PC-9 (cell line): ENCODE measurements at regions not wholly inside any gene's neighbourhood (a gene's known extent, or its start where the extent isn't known, plus 50 kb on each side); places are given as distances from the start of the nearest gene placed in this dataset.

Experiments
- BruUV-seq: library from RNA; stranded (reverse); fragments of 400-500 nt; replicated peaks from 2 replicates; lab custom pipeline; 2021; lab: Mats Ljungman, UMichigan
- CTCF ChIA-PET: fragments of 300-600 bp; sonication (Branson Sonifier 250); formaldehyde crosslinking; loops from one replicate; lab custom pipeline; 2022; ENCODE audit warnings: antibody characterized with exemption; lab: Charles Lee
- POLR2A ChIA-PET: fragments of 300-600 bp; sonication (Branson Sonifier 250); formaldehyde crosslinking; loops from one replicate; lab custom pipeline; 2022; ENCODE audit warnings: antibody characterized with exemption; ENCODE audit not compliant: unreplicated experiment; lab: Charles Lee
- DNase-seq, 2 experiments: peaks; one replicate each; pipeline versions ENCODE4 v3.0.0 to v3.0.0-alpha.2; 2015 to 2022; ENCODE audit warnings: mixed read lengths in 1 of 2
- H2AFZ ChIP-seq: fragments of 200-600 bp; sonication (generic); 2 replicates; pipeline ENCODE4 v1.8.1; 2017; ENCODE audit warnings: antibody characterized with exemption
- H3F3A ChIP-seq: fragments of 200-600 bp; sonication (generic); 2 replicates; pipeline ENCODE4 v1.8.1; 2017; ENCODE audit warnings: antibody characterized with exemption, mild to moderate bottlenecking, low read depth; ENCODE audit not compliant: insufficient read depth
- H3K27ac ChIP-seq: fragments of 200-600 bp; sonication (generic); 2 replicates; pipeline ENCODE4 v1.6.1; 2016; ENCODE audit warnings: mixed run types
- H3K27me3 ChIP-seq: fragments of 200-600 bp; sonication (generic); 2 replicates; pipeline ENCODE4 v1.6.1; 2016; ENCODE audit warnings: low read depth, mixed run types; ENCODE audit not compliant: insufficient read depth
- H3K36me3 ChIP-seq: fragments of 200-600 bp; sonication (generic); 2 replicates; pipeline ENCODE4 v1.6.1; 2016; ENCODE audit warnings: low read depth, mixed run types
- H3K4me1 ChIP-seq: fragments of 200-600 bp; sonication (generic); replicated peaks from 2 replicates; pipeline ENCODE4 v1.6.1; 2016; ENCODE audit warnings: mixed run types; ENCODE audit not compliant: insufficient read depth
- H3K4me2 ChIP-seq: fragments of 200-600 bp; sonication (generic); 2 replicates; pipeline ENCODE4 v1.6.1; 2017; ENCODE audit warnings: mixed run types
- H3K4me3 ChIP-seq: fragments of 200-600 bp; sonication (generic); 2 replicates; pipeline ENCODE4 v1.6.1; 2016; ENCODE audit warnings: mixed run types
- H3K79me2 ChIP-seq: fragments of 200-600 bp; sonication (generic); 2 replicates; pipeline ENCODE4 v1.6.1; 2017; ENCODE audit warnings: low read depth, mixed run types
- H3K9me2 ChIP-seq: fragments of 200-600 bp; sonication (generic); 2 replicates; pipeline ENCODE4 v1.8.1; 2017; ENCODE audit warnings: mild to moderate bottlenecking; ENCODE audit not compliant: insufficient read depth
- H3K9me3 ChIP-seq: fragments of 200-600 bp; sonication (generic); 2 replicates; pipeline ENCODE4 v1.8.1; 2016; ENCODE audit warnings: low read depth; ENCODE audit not compliant: insufficient read depth
- H4K20me1 ChIP-seq: fragments of 200-600 bp; sonication (generic); 2 replicates; pipeline ENCODE4 v1.8.1; 2017; ENCODE audit not compliant: insufficient read depth
- CTCF ChIP-seq: fragments of 200-600 bp; sonication (generic); conservative IDR thresholded peaks from 2 replicates; pipeline ENCODE4 v1.6.1; 2017; ENCODE audit warnings: mixed run types, antibody characterized with exemption, mild to moderate bottlenecking, moderate library complexity
- EZH2 ChIP-seq: fragments of 200-600 bp; sonication (generic); IDR thresholded peaks from 2 replicates; pipeline ENCODE4 v1.8.0; 2017; ENCODE audit warnings: antibody characterized with exemption, low read depth
- intact Hi-C: fragments of 100-400 bp; cut with micrococcal nuclease; formaldehyde crosslinking; loops from one replicate; pipeline ENCODE4 v1.10.0; 2022; ENCODE audit not compliant: unreplicated experiment

- Histone ChIP-seq H3F3A (no peaks in the 10 kb centered on the region), H3K27ac (no peak overlapping the region), H3K79me2 (no peaks in the 10 kb centered on the region), H4K20me1 (no peaks in the 10 kb centered on the region), H3K9me3 (no peaks in the 10 kb centered on the region), H3K4me3 (no peak overlapping the region), H3K4me1 (no peaks in the 10 kb centered on the region), H3K36me3 (no peaks in the 10 kb centered on the region), H3K9me2 (no peaks in the 10 kb centered on the region), H3K4me2 (no peak overlapping the region), H3K27me3 (no peaks in the 10 kb centered on the region), H2AFZ (no peak overlapping the region)
- CTCF ChIA-PET, result no interaction called here
- intact Hi-C loops, result no loop called here
- no peak for DNase-seq
- POLR2A ChIA-PET, result no interaction called here
- TF ChIP-seq CTCF, result no peak
- BruUV-seq, result no TSS peak
These were observed 234.2 kb downstream of the CRPPA start for GRCh38 chr7:16187131-16187530.

DNA sequence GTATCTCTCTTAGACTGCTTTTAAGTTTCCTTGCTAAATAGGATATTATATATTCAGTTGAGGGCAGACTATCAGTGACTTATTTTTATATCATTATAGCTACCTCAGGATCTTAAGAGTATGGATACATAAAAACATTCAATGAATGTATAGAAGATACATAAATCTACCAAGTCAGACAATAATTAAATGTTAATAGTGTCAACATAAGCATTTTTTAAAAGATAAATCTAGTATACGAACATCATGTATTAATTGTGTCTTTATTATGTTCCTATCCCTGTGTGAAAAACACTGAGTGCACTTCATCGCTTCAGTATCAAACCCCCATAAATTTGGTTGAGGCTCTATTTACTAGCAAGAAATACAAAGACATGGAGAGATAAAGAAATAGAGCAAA is 242.8 kb downstream of the CRPPA start:
- no peaks in the 10 kb centered on the region for H3K9me2 ChIP-seq
- H3K27me3 ChIP-seq, result no peaks in the 10 kb centered on the region
- intact Hi-C loops, result no loop called here
- no peaks in the 10 kb centered on the region for H3K36me3 ChIP-seq
- TF ChIP-seq EZH2, result no peak
- TF ChIP-seq CTCF, result no peak
- H3K4me2 ChIP-seq, result no peak overlapping the region
- H3K9me3 ChIP-seq, result no peaks in the 10 kb centered on the region
- H4K20me1 ChIP-seq, result no peaks in the 10 kb centered on the region
- ChIA-PET POLR2A (no interaction called here), CTCF (no interaction called here)
- no peak overlapping the region for H2AFZ ChIP-seq
- no peak for DNase-seq
- no peak overlapping the region for H3K27ac ChIP-seq
- H3K4me3 ChIP-seq, result no peak overlapping the region
- H3K4me1 ChIP-seq, result no peaks in the 10 kb centered on the region
- no peaks in the 10 kb centered on the region for H3K79me2 ChIP-seq
- H3F3A ChIP-seq, result no peaks in the 10 kb centered on the region
- no TSS peak for BruUV-seq

DNA sequence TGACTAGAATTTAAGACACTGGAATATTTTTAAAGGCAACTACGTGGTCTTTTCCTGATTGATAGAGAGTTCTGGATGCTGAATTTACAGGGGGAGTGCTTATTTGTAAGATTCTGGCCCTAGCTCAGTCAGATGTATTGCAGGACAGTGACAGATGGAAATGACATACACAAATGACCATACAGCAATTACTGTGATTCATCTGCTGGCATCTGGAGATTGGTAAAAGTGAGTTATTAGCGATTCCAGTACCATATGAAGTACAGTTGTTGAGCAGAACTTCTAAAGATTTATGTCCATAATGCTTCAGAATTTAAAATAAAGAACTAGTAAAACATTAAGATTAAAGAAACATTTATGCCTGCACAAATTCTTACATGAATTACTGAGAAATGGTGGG is 243.2 kb downstream of the CRPPA start:
- Histone ChIP-seq H3K9me2 (no peaks in the 10 kb centered on the region), H3K4me2 (no peak overlapping the region), H3F3A (no peaks in the 10 kb centered on the region), H3K27ac (no peak overlapping the region), H3K9me3 (no peaks in the 10 kb centered on the region), H3K4me1 (no peaks in the 10 kb centered on the region), H4K20me1 (no peaks in the 10 kb centered on the region), H3K4me3 (no peak overlapping the region), H3K27me3 (no peaks in the 10 kb centered on the region), H2AFZ (no peak overlapping the region), H3K79me2 (no peaks in the 10 kb centered on the region), H3K36me3 (no peaks in the 10 kb centered on the region)
- no peak for DNase-seq
- no peak for TF ChIP-seq CTCF
- no peak for TF ChIP-seq EZH2
- no TSS peak for BruUV-seq
- intact Hi-C loops, result no loop called here
- CTCF ChIA-PET, result no interaction called here
- POLR2A ChIA-PET, result interaction anchor here (0.7 kb wide), 1 partner anchor 244 kb away, joined by 17 read pairs; no protein-coding TSS in a partner anchor
